ENCODE measurements at regions not wholly inside any gene's neighbourhood (a gene's known extent, or its start where the extent isn't known, plus 50 kb on each side); places are given as distances from the start of the nearest gene placed in this dataset.

DNA sequence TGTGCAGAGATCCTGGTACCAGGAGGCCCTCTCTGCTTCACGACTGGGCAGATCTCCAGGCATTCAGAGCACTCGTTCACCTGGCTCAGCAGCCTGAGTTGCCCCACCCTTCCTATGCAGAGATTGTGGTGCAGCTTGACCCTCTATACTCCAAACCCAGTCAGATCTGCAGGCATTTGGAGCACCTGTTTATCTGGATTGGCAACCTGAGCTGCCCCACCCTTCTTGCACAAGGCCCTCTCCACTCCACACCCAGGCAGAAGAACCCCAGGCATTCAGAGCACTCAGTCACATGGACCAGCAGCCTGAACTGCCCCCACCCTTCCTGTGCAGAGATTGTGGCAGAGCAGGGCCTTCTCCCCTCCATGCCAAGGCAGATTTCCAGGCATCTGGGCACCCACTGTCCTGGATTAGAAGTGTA is 88.4 kb upstream of the CDH5 start:
- H3K27ac ChIP-seq (ENCODE audit: low read depth, low read length) = no peak overlapping the region
- no peak overlapping the region for H3K9ac ChIP-seq (ENCODE audit: low read length)
- Mint-ChIP-seq H3K27me3 (ENCODE audit: low read depth, unreplicated experiment) (peaks cover 14% of the 10 kb centered on the region), H3K27ac (ENCODE audit: unreplicated experiment) (no peak overlapping the region), H3K4me1 (ENCODE audit: low read depth, unreplicated experiment) (peaks cover 2% of the 10 kb centered on the region), H3K9me3 (ENCODE audit: unreplicated experiment) (peaks cover 8% of the 10 kb centered on the region), H3K36me3 (ENCODE audit: low read depth, unreplicated experiment) (no peaks in the 10 kb centered on the region), H3K4me3 (ENCODE audit: unreplicated experiment) (no peak overlapping the region)
- no peaks in the 10 kb centered on the region for H3K79me2 ChIP-seq (ENCODE audit: insufficient read depth, low read length)
- no peaks in the 10 kb centered on the region for H3K36me3 ChIP-seq (ENCODE audit: insufficient read depth, low read length)
- peaks cover 11% of the 10 kb centered on the region for H3K4me1 ChIP-seq (ENCODE audit: insufficient read depth, low read length)
- H3K4me2 ChIP-seq (ENCODE audit: low read length) = no peak overlapping the region
- DNase-seq (ENCODE audit: low read depth) (no peak), FAIRE-seq (no peak)
- H2AFZ ChIP-seq (ENCODE audit: low read depth, low read length) = no peak overlapping the region
- no peak for TF ChIP-seq EZH2 (IDR thresholded peaks at IDR 0.05; ENCODE audit: insufficient read depth, low read length)
- TF ChIP-seq, protein P1, sequence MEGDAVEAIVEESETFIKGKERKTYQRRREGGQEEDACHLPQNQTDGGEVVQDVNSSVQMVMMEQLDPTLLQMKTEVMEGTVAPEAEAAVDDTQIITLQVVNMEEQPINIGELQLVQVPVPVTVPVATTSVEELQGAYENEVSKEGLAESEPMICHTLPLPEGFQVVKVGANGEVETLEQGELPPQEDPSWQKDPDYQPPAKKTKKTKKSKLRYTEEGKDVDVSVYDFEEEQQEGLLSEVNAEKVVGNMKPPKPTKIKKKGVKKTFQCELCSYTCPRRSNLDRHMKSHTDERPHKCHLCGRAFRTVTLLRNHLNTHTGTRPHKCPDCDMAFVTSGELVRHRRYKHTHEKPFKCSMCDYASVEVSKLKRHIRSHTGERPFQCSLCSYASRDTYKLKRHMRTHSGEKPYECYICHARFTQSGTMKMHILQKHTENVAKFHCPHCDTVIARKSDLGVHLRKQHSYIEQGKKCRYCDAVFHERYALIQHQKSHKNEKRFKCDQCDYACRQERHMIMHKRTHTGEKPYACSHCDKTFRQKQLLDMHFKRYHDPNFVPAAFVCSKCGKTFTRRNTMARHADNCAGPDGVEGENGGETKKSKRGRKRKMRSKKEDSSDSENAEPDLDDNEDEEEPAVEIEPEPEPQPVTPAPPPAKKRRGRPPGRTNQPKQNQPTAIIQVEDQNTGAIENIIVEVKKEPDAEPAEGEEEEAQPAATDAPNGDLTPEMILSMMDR (IDR thresholded peaks at IDR 0.05; ENCODE audit: insufficient read depth, low read depth, low read length) = no peak
- peaks cover 4% of the 10 kb centered on the region for H3K27me3 ChIP-seq (ENCODE audit: insufficient read depth, low read length)
- H3K4me3 ChIP-seq (ENCODE audit: insufficient read depth, low read depth, low read length) = no peak overlapping the region
- no peaks in the 10 kb centered on the region for H4K20me1 ChIP-seq (ENCODE audit: insufficient read depth, low read length)
- no peaks in the 10 kb centered on the region for H3K9me3 ChIP-seq (ENCODE audit: insufficient read depth, low read depth, low read length)

DNA sequence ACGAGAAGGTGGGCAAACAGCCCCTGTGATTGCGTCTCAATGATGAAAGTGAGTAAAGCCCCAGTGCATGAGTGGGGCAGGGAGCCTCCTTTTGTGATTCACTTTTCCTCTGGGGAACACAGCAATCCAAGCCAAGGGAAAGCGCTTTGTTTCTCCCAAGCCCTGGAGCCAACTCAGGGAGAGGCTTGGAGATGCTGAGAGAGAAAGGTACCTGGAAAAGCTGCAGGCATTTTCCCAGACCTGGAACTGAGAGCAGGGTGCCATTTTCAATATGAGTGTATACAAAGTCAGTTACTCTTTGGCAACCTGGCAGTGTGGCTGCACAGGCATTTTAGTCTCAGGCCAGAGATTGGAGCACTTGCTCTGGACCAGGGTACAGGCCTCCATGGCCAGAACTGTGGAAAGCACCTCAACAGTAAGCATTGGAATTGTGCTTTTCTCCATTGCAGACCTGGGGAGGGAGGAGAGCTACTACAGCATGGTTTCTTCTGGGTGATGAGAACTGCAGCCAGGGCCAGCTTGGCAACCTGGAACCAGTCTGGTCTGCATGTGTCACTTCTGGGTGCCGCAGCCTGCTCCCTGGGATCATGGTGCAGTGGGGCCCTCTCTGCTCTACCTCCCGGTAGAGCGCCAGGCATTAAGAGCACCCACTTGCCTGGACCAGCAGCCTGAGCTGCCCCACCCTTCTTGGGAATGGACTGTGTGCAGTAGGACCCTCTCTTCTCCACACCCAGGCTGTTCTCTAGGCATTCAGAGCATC is 89.0 kb upstream of the CDH5 start:
- H3K27me3 Mint-ChIP-seq (ENCODE audit: low read depth, unreplicated experiment) = peaks cover 17% of the 10 kb centered on the region
- no peak overlapping the region for H2AFZ ChIP-seq (ENCODE audit: low read depth, low read length)
- no peak overlapping the region for H3K27ac ChIP-seq (ENCODE audit: low read depth, low read length)
- no peak overlapping the region for H3K4me2 ChIP-seq (ENCODE audit: low read length)
- no peak overlapping the region for H3K9ac ChIP-seq (ENCODE audit: low read length)
- H4K20me1 ChIP-seq (ENCODE audit: insufficient read depth, low read length) = no peaks in the 10 kb centered on the region
- no peak overlapping the region for H3K27ac Mint-ChIP-seq (ENCODE audit: unreplicated experiment)
- TF ChIP-seq, protein P1 (IDR thresholded peaks at IDR 0.05; ENCODE audit: insufficient read depth, low read depth, low read length) = no peak
- no peak for TF ChIP-seq EZH2 (IDR thresholded peaks at IDR 0.05; ENCODE audit: insufficient read depth, low read length)
- peaks cover 8% of the 10 kb centered on the region for H3K9me3 Mint-ChIP-seq (ENCODE audit: unreplicated experiment)
- H3K9me3 ChIP-seq (ENCODE audit: insufficient read depth, low read depth, low read length) = no peaks in the 10 kb centered on the region
- H3K36me3 ChIP-seq (ENCODE audit: insufficient read depth, low read length) = no peaks in the 10 kb centered on the region
- H3K36me3 Mint-ChIP-seq (ENCODE audit: low read depth, unreplicated experiment) = no peaks in the 10 kb centered on the region
- H3K4me3 ChIP-seq (ENCODE audit: insufficient read depth, low read depth, low read length) = no peak overlapping the region
- DNase-seq (ENCODE audit: low read depth) (no peak), FAIRE-seq (no peak)
- peaks cover under 1% of the 10 kb centered on the region for H3K4me1 Mint-ChIP-seq (ENCODE audit: low read depth, unreplicated experiment)
- H3K4me1 ChIP-seq (ENCODE audit: insufficient read depth, low read length) = peaks cover 11% of the 10 kb centered on the region
- H3K27me3 ChIP-seq (ENCODE audit: insufficient read depth, low read length) = peaks cover 4% of the 10 kb centered on the region
- H3K4me3 Mint-ChIP-seq (ENCODE audit: unreplicated experiment) = no peak overlapping the region
- no peaks in the 10 kb centered on the region for H3K79me2 ChIP-seq (ENCODE audit: insufficient read depth, low read length)

DNA sequence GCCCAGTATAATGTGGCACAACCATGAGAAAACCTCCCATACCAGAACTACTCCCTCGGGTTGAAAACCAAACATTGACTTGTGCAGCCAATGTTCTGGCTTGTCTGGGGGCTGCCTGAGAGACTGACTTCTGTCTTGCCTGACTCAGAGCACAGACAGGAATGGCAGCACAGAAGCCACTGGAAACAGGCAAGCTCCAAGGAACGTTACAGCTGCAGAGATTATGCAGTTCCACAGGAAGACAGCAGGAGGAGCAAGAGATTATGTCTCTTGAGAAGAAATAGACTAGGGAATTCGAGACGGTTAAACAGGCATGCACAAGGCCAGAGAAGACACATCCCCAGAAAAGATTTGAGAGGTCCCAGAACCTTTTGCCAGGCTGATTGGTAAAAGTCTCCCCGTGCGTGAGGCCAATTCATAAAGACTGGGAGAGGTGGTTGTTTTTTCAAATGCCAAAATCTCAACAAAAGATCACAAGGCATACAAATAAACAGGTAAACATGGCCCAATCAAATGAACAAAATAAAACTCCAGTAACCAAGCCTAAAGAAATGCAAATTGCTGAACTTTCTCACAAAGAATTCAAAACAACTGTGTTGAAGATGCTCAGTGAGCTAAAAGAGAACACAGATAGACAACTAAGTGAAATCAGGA is 90.6 kb upstream of the CDH5 start:
- peak; percentile 53 for DNase-seq (ENCODE audit: low read depth)
- Histone ChIP-seq H3K79me2 (ENCODE audit: insufficient read depth, low read length) (no peaks in the 10 kb centered on the region), H3K36me3 (ENCODE audit: insufficient read depth, low read length) (no peaks in the 10 kb centered on the region), H3K4me2 (ENCODE audit: low read length) (no peak overlapping the region), H2AFZ (ENCODE audit: low read depth, low read length) (no peak overlapping the region), H4K20me1 (ENCODE audit: insufficient read depth, low read length) (no peaks in the 10 kb centered on the region), H3K4me3 (ENCODE audit: insufficient read depth, low read depth, low read length) (no peak overlapping the region), H3K9me3 (ENCODE audit: insufficient read depth, low read depth, low read length) (no peaks in the 10 kb centered on the region), H3K9ac (ENCODE audit: low read length) (no peak overlapping the region), H3K4me1 (ENCODE audit: insufficient read depth, low read length) (peaks cover 19% of the 10 kb centered on the region), H3K27ac (ENCODE audit: low read depth, low read length) (no peak overlapping the region), H3K27me3 (ENCODE audit: insufficient read depth, low read length) (no peaks in the 10 kb centered on the region)
- peak; percentile 95 for FAIRE-seq
- Mint-ChIP-seq H3K4me3 (ENCODE audit: unreplicated experiment) (no peak overlapping the region), H3K36me3 (ENCODE audit: low read depth, unreplicated experiment) (no peaks in the 10 kb centered on the region), H3K27ac (ENCODE audit: unreplicated experiment) (peak overlapping the region; percentile 6), H3K4me1 (ENCODE audit: low read depth, unreplicated experiment) (peaks cover 2% of the 10 kb centered on the region), H3K9me3 (ENCODE audit: unreplicated experiment) (peaks cover 8% of the 10 kb centered on the region), H3K27me3 (ENCODE audit: low read depth, unreplicated experiment) (peaks cover 26% of the 10 kb centered on the region)
- TF ChIP-seq EZH2 (IDR thresholded peaks at IDR 0.05; ENCODE audit: insufficient read depth, low read length) = no peak
- TF ChIP-seq, protein P1 (IDR thresholded peaks at IDR 0.05; ENCODE audit: insufficient read depth, low read depth, low read length) = peak; percentile 92
